NOMO-1 treated with dmso at 0.1 percent for 144 hours (cell line): ENCODE measurements at regions not wholly inside any gene's neighbourhood (a gene's known extent, or its start where the extent isn't known, plus 50 kb on each side); places are given as distances from the start of the nearest gene placed in this dataset.

Source experiments
- DNase-seq: peaks from one replicate; lab custom pipeline; 2025; ENCODE audit not compliant: unreplicated experiment; lab: John Stamatoyannopoulos, UW

GRCh38 chr13:78341032-78341431 lies 262.3 kb downstream of the POU4F1 start:
- DNase-seq, result no peak

- DNase-seq, result no peak
These were observed 263.4 kb downstream of the POU4F1 start for GRCh38 chr13:78339927-78340326.

- DNase-seq, result no peak
These were observed 269.3 kb downstream of the POU4F1 start for GRCh38 chr13:78334059-78334458.

- no peak for DNase-seq
These were observed 276.7 kb downstream of the POU4F1 start for GRCh38 chr13:78326633-78327032.

- DNase-seq, result no peak
These were observed 277.8 kb downstream of the POU4F1 start for GRCh38 chr13:78325585-78325984.

GRCh38 chr13:78323848-78324247 lies 279.5 kb downstream of the POU4F1 start:
- no peak for DNase-seq

- no peak for DNase-seq
These were observed 280.3 kb downstream of the POU4F1 start for GRCh38 chr13:78323040-78323439.

- no peak for DNase-seq
These were observed 284.2 kb downstream of the POU4F1 start for GRCh38 chr13:78319101-78319627.

- no peak for DNase-seq
These were observed 286.3 kb downstream of the POU4F1 start for GRCh38 chr13:78317030-78317429.

- DNase-seq, result no peak
These were observed 293.7 kb downstream of the POU4F1 start for GRCh38 chr13:78309497-78310180.

GRCh38 chr13:78306519-78307206 lies 296.7 kb downstream of the POU4F1 start:
- no peak for DNase-seq

- DNase-seq, result no peak
These were observed 298.2 kb downstream of the POU4F1 start for GRCh38 chr13:78305171-78305570.

GRCh38 chr13:78299832-78300623 lies 303.3 kb downstream of the POU4F1 start:
- no peak for DNase-seq

GRCh38 chr13:78298657-78299056 lies 304.7 kb downstream of the POU4F1 start:
- no peak for DNase-seq

GRCh38 chr13:78286748-78287147 lies 316.6 kb downstream of the POU4F1 start:
- DNase-seq, result no peak

GRCh38 chr13:78265098-78265497 lies 338.3 kb downstream of the POU4F1 start:
- no peak for DNase-seq

GRCh38 chr13:78258304-78258703 lies 339.7 kb upstream of the EDNRB start:
- no peak for DNase-seq

GRCh38 chr13:78256484-78256883 lies 337.9 kb upstream of the EDNRB start:
- DNase-seq, result no peak

- no peak for DNase-seq
These were observed 335.5 kb upstream of the EDNRB start for GRCh38 chr13:78254113-78254512.

GRCh38 chr13:78247362-78247761 lies 328.7 kb upstream of the EDNRB start:
- DNase-seq, result no peak

- peak; percentile 44 for DNase-seq
These were observed 322.8 kb upstream of the EDNRB start for GRCh38 chr13:78241278-78241919.
